Left colon (tissue), 2 donors: ENCODE measurements at regions not wholly inside any gene's neighbourhood (a gene's known extent, or its start where the extent isn't known, plus 50 kb on each side); places are given as distances from the start of the nearest gene placed in this dataset.
"Not testable (repeated sequence)": the region's sequence is repeated elsewhere in the genome, so short reads cannot be mapped to it uniquely, and the experiment has no call there.

Source experiments
- ATAC-seq: fragments of 200-7000 bp; cut with Tn5 transposase; one replicate; pipeline ENCODE4 v1.9.1; 2020; ENCODE audit warnings: mild to moderate bottlenecking, moderate library complexity
- DNase-seq, 2 donors: peaks; one replicate each; pipeline ENCODE4 v3.0.0-alpha.2; 2020
- intact Hi-C, 2 donors: fragments of 100-400 bp; cut with DNase I in 1 of 2; cut with micrococcal nuclease in 1 of 2; formaldehyde crosslinking; loops; one replicate each; pipeline versions ENCODE4 v1.11.2 to v1.14.0; 2022; cut with DNase I, micrococcal nuclease
- donor health status: DM: no; HTN: no; CAD: no.
- donor health status: DM: yes; HTN: yes; CAD: no.

DNA sequence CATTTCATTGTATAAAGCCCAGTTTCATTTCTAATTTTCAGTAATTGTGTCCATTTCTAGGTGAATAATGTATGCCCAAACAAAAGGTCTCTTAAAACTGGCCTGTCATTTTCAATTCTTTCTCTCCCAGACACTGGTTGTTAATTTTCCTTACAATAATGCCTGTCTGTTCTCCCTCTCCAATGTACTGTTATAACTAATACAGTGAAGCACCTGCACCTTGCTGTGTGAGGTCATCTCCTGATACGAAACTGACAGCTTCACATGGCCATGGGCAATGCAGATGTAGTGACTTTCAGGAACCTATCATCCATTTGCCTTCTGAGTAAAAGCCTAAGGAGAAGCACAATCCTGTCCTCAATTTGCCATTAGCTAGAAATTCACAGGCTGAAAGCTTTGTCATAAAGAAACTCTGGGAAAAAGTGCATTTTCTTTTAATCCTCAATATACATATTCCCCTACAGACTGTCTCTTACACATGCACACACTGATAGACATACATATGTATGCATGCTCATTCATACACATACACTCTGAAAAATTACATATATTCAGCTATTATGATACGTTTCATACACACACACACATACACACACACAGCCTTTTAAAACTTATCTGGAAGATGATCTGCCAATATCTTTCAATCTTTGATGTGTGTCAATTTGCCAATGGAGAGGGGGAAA, 1030.3 kb downstream of the TDRD15 start:
- intact Hi-C loops: no loop called here
- no peak for ATAC-seq
- no peak for DNase-seq

DNA sequence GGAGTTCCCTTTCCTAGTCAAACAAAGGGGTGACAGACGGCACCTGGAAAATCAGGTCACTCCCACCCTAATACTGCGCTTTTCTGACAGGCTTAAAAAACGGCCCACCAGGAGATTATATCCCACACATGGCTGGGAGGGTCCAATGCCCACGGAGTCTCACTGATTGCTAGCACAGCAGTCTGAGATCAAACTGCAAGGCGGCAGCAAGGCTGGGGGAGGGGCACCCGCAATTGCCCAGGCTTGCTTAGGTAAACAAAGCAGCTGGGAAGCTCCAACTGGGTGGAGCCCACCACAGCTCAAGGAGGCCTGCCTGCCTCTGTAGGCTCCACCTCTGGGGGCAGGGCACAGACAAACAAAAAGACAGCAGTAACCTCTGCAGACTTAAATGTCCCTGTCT, 1032.9 kb downstream of the TDRD15 start:
- DNase-seq, intact Hi-C loops, ATAC-seq: not testable (repeated sequence)

DNA sequence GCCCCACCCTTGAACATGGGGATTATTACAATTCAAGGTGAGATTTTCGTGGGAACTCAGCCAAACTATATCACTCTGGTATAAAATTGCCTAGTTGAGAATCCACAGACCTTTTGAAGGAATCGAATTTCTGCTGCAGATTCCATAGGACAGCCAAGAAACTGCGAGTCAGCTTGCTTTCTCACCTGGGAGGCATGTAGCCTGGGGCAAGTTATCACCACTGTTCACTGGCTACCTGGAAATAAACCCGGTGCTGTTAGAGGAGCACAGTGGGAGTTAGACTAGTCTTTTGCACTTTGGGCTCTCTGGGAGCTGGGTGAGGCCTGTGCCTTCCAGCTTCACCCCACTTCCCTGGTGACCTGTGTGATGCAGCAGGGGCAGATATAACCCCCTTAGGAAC, 1043.5 kb downstream of the TDRD15 start:
- no peak for ATAC-seq
- DNase-seq: no peak
- intact Hi-C loops: no loop called here

- ATAC-seq: no peak
- intact Hi-C loops: no loop called here
These were observed 1051.2 kb downstream of the TDRD15 start for GRCh38 chr2:22175003-22175402.

DNA sequence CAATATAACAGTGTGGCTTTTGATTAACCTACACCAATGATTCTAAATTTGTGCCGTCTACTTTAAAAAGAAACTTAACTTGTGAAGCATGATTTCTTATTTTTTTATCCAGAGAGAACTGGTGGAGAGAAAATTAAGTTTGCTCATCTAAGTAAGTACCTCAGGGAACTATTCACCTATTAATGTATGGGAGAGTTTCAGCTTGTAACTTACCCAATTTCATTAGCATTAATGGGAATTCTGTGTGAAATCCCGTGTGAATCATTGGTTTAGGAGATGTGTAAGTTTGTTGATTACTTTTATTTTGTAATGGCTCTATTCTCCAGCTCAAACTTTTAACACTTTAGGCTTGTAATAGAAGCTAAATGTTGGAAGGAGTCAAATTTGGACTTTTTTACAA, 1061.5 kb downstream of the TDRD15 start:
- ATAC-seq (no peak), DNase-seq (no peak)
- intact Hi-C loops: no loop called here

More at GRCh38 chr2:22175003-22175402, 1051.2 kb downstream of the TDRD15 start:
- no peak for DNase-seq

DNA sequence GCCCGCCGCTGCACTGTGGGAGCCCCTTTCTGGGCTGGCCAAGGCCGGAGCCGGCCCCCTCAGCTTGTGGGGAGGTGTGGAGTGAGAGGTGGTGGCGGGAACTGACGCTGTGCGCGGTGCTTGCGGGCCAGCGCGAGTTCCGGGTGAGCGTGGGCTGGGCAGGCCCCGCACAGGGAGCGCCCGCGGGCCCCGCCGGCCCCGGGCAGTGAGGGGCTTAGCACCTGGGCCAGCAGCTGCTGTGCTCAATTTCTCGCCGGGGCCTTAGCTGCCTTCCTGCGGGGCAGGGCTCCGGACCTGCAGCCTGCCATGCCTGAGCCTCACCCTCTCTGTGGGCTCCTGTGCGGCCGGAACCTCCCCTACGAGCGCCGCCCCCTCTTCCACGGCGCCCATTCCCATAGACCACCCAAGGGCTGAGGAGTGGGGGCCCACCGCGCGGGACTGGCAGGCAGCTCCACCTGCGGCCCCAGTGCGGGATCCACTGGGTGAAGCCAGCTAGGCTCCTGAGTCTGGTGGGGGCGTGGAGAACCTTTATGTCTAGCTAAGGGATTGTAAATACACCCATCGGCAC, 1062.6 kb downstream of the TDRD15 start:
- ATAC-seq, intact Hi-C loops, DNase-seq: not testable (repeated sequence)

DNA sequence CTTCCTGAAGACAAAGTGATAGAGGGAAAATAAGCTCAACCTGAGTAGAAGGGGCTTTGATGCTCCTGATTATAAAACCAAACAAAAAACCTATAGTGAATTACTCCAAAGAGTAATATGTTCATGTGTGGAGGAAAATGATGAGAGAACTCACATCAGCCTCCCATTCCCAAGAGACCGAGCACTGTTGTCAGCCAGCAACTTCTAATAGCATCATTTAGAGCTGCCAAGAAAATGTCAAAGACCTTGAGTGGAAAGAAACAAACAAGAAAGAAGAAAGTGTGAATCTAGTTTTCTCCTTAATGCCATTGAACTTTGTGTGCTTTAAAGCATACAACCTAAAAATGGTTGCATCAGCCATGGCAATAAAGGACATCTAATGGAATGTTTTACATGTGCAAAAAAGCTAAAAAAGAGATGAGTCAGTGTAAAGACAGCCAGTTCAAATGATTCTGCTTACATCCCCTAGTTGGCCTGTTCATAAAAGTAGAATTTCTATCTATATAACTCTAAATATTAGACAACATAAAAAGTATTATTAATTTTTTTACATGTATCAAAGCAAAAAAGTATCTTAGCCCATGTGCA, 1066.2 kb downstream of the TDRD15 start:
- DNase-seq: no peak
- intact Hi-C loops: no loop called here
- ATAC-seq: no peak

- intact Hi-C loops: no loop called here
- DNase-seq: no peak
- ATAC-seq: no peak
These were observed 1070.5 kb downstream of the TDRD15 start for GRCh38 chr2:22194218-22194617.

DNA sequence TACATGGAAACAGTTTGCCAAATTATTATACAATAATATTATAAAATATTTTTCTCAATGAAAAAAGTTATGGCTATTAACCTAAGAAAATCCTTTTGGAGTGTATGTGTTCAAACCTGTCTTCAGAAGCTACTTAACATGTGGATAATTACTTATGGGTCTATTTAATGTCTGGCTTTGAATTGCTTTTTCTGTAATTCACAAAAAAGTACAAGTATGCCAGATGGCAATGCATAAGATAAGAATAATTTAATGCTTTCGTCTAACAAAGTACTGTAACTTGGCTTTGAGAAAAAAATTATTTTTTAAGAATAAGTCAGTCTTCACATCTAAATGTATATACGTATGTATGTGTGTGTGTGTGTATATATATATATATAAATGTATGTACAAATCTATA, 1073.0 kb downstream of the TDRD15 start:
- intact Hi-C loops: no loop called here
- DNase-seq (no peak), ATAC-seq (no peak)

GRCh38 chr2:22198381-22199283, 1074.9 kb downstream of the TDRD15 start:
- ATAC-seq (no peak), DNase-seq (no peak)
- intact Hi-C loops: no loop called here

- intact Hi-C loops: no loop called here
- ATAC-seq: no peak
- DNase-seq: no peak
These were observed 1076.2 kb downstream of the TDRD15 start for GRCh38 chr2:22199994-22200393.

DNA sequence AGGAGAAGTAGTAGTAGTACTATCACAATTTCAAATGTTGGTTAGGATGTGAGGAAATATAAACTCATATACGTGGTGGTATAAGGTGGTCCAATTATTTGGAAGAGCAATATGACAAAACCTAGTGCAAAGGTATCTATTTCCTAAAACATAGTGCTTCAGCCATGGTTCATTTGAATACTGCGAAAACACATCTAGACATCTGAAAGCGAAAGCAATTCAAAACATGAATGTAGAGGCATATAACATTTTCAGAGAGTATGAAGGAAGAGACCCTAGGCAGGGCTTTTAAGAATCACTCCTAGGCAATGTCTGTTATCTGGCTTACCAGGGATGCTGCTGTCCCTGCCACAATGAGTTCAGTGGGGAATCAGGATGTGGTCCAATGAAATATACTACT, 1085.8 kb downstream of the TDRD15 start:
- ATAC-seq (no peak), DNase-seq (no peak)
- intact Hi-C loops: no loop called here

GRCh38 chr2:22213237-22213636, 1089.5 kb downstream of the TDRD15 start:
- no peak for ATAC-seq
- no peak for DNase-seq
- intact Hi-C loops: no loop called here

GRCh38 chr2:22215517-22215916, 1091.7 kb downstream of the TDRD15 start:
- ATAC-seq (no peak), DNase-seq (no peak)
- intact Hi-C loops: no loop called here

- intact Hi-C loops: no loop called here
- DNase-seq: no peak
- ATAC-seq: no peak
These were observed 1094.1 kb downstream of the TDRD15 start for GRCh38 chr2:22217881-22218280.

DNA sequence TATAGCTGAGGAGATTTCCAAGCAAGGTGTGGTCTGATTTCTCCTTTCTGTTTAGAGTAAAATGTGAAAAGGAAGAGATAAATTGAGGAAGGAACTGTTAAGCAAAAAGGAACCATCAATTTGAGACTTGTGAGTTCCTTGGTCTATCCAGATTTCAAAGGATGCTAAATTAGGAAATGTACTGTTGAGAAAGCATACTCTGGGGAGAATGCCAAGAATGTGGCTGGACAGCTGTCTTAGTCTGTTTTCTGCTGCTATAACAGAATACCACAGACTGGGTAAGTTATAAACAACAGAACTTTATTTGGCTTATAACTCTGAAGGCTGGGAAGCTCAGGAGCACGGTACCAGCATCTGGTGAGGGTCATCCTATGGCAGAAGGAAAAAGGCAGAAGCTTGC, 1097.2 kb downstream of the TDRD15 start:
- intact Hi-C loops: no loop called here
- ATAC-seq (no peak), DNase-seq (no peak)

- ATAC-seq: no peak
- no peak for DNase-seq
- intact Hi-C loops: no loop called here
These were observed 1115.2 kb downstream of the TDRD15 start for GRCh38 chr2:22238967-22239366.

- DNase-seq: no peak
- intact Hi-C loops: no loop called here
- no peak for ATAC-seq
These were observed 1123.7 kb downstream of the TDRD15 start for GRCh38 chr2:22247466-22247865.

DNA sequence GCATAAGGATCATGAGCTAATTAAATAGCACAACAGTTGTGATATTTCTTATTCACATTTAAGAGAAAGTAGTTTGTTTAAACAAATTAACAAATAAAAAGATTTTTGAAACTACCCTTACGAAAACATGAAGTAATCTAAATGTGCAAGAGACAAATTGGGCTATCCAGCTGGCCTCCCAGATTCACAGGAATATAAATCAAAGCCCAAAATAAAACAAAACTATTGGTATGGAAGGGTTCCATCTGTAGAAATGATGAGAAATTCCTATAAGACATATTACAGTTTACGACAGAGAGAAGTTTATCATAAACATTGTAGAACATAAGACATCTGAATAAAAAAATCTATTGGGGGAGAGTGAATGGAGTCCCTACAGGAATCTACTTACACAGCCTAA, 1125.1 kb downstream of the TDRD15 start:
- DNase-seq (no peak), ATAC-seq (no peak)
- intact Hi-C loops: no loop called here

GRCh38 chr2:22253171-22253570, 1129.4 kb downstream of the TDRD15 start:
- DNase-seq: no peak

More at GRCh38 chr2:22253171-22253570, 1129.4 kb downstream of the TDRD15 start:
- intact Hi-C loops: no loop called here
- ATAC-seq: no peak
